ENCODE measurements at regions not wholly inside any gene's neighbourhood (a gene's known extent, or its start where the extent isn't known, plus 50 kb on each side); places are given as distances from the start of the nearest gene placed in this dataset.
"Not testable (repeated sequence)": the region's sequence is repeated elsewhere in the genome, so short reads cannot be mapped to it uniquely, and the experiment has no call there.

- Histone ChIP-seq H3K4me1 (ENCODE audit: insufficient read depth, low read length) (no peaks in the 10 kb centered on the region), H3K4me3 (ENCODE audit: low read length) (no peak overlapping the region), H3K9me3 (ENCODE audit: control insufficient read depth in 1 of 2, insufficient read depth in 1 of 2, low read length in 2 of 2) (no peaks in the 10 kb centered on the region), H3K36me3 (ENCODE audit: insufficient read depth, low read length) (no peaks in the 10 kb centered on the region), H3K27ac (ENCODE audit: low read depth in 1 of 2, low read length in 2 of 2) (no peak overlapping the region), H3K27me3 (ENCODE audit: control insufficient read depth in 1 of 2, insufficient read depth in 2 of 2, low read length in 2 of 2) (no peaks in the 10 kb centered on the region)
- ChIA-PET CTCF (no interaction called here), POLR2A (no interaction called here)
- Mint-ChIP-seq H3K36me3 (ENCODE audit: low read depth) (no peaks in the 10 kb centered on the region), H3K27me3 (peaks cover 3% of the 10 kb centered on the region), H3K4me1 (ENCODE audit: low read depth) (no peaks in the 10 kb centered on the region), H3K27ac (no peak overlapping the region), H3K4me3 (no peak overlapping the region), H3K9me3 (no peaks in the 10 kb centered on the region)
- DNase-seq (no peak), ATAC-seq (ENCODE audit: poor library complexity) (no peak)
- intact Hi-C loops (cut with DNase I, micrococcal nuclease), result no loop called here
- TF ChIP-seq CTCF (IDR thresholded peaks at IDR 0.05), result no peak
These were observed 111.2 kb upstream of the PPM1J start for GRCh38 chr1:112826217-112826944.

- H3K27ac ChIP-seq (ENCODE audit: low read depth in 1 of 2, low read length in 2 of 2); H3K27ac Mint-ChIP-seq; DNase-seq; intact Hi-C loops (cut with DNase I, micrococcal nuclease); H3K9me3 ChIP-seq (ENCODE audit: control insufficient read depth in 1 of 2, insufficient read depth in 1 of 2, low read length in 2 of 2); H3K36me3 ChIP-seq (ENCODE audit: insufficient read depth, low read length); H3K4me3 Mint-ChIP-seq; H3K36me3 Mint-ChIP-seq (ENCODE audit: low read depth); H3K27me3 ChIP-seq (ENCODE audit: control insufficient read depth in 1 of 2, insufficient read depth in 2 of 2, low read length in 2 of 2); H3K4me1 Mint-ChIP-seq (ENCODE audit: low read depth); ATAC-seq (ENCODE audit: poor library complexity); H3K9me3 Mint-ChIP-seq; H3K4me3 ChIP-seq (ENCODE audit: low read length); CTCF ChIA-PET; H3K4me1 ChIP-seq (ENCODE audit: insufficient read depth, low read length); POLR2A ChIA-PET; H3K27me3 Mint-ChIP-seq: not testable (repeated sequence)
These were observed 110.6 kb upstream of the PPM1J start for GRCh38 chr1:112825563-112826216.

- H3K4me3 Mint-ChIP-seq; H3K36me3 ChIP-seq (ENCODE audit: insufficient read depth, low read length); CTCF ChIA-PET; H3K27ac ChIP-seq (ENCODE audit: low read depth in 1 of 2, low read length in 2 of 2); POLR2A ChIA-PET; H3K27ac Mint-ChIP-seq; H3K9me3 ChIP-seq (ENCODE audit: control insufficient read depth in 1 of 2, insufficient read depth in 1 of 2, low read length in 2 of 2); DNase-seq; H3K27me3 ChIP-seq (ENCODE audit: control insufficient read depth in 1 of 2, insufficient read depth in 2 of 2, low read length in 2 of 2); H3K27me3 Mint-ChIP-seq; H3K4me3 ChIP-seq (ENCODE audit: low read length); intact Hi-C loops (cut with DNase I, micrococcal nuclease); H3K36me3 Mint-ChIP-seq (ENCODE audit: low read depth); H3K4me1 Mint-ChIP-seq (ENCODE audit: low read depth); H3K4me1 ChIP-seq (ENCODE audit: insufficient read depth, low read length); ATAC-seq (ENCODE audit: poor library complexity); H3K9me3 Mint-ChIP-seq: not testable (repeated sequence)
These were observed 109.9 kb upstream of the PPM1J start for GRCh38 chr1:112825075-112825474.

GRCh38 chr1:112821307-112822063 is 106.4 kb upstream of the PPM1J start:
- H3K4me3 Mint-ChIP-seq; H3K4me3 ChIP-seq (ENCODE audit: low read length); H3K36me3 ChIP-seq (ENCODE audit: insufficient read depth, low read length); H3K27ac Mint-ChIP-seq; DNase-seq; H3K27ac ChIP-seq (ENCODE audit: low read depth in 1 of 2, low read length in 2 of 2); ATAC-seq (ENCODE audit: poor library complexity); H3K9me3 ChIP-seq (ENCODE audit: control insufficient read depth in 1 of 2, insufficient read depth in 1 of 2, low read length in 2 of 2); intact Hi-C loops (cut with DNase I, micrococcal nuclease); H3K27me3 Mint-ChIP-seq; CTCF ChIA-PET; H3K36me3 Mint-ChIP-seq (ENCODE audit: low read depth); H3K27me3 ChIP-seq (ENCODE audit: control insufficient read depth in 1 of 2, insufficient read depth in 2 of 2, low read length in 2 of 2); H3K4me1 ChIP-seq (ENCODE audit: insufficient read depth, low read length); H3K4me1 Mint-ChIP-seq (ENCODE audit: low read depth); H3K9me3 Mint-ChIP-seq; POLR2A ChIA-PET: not testable (repeated sequence)

Measured in CD4-positive, alpha-beta T cell (primary cell).